DMS153 (cell line): ENCODE measurements at regions not wholly inside any gene's neighbourhood (a gene's known extent, or its start where the extent isn't known, plus 50 kb on each side); places are given as distances from the start of the nearest gene placed in this dataset.
A peak's percentile ranks its signal among the peaks of the same experiment; 100 is the strongest.

Experiments
- DNase-seq: peaks from one replicate; lab custom pipeline; 2025; lab: John Stamatoyannopoulos, UW

GRCh38 chr7:16320099-16320660 is 101.2 kb downstream of the CRPPA start:
- DNase-seq, result no peak

- DNase-seq, result no peak
Observed at GRCh38 chr7:16318989-16319915, 102.1 kb downstream of the CRPPA start.

GRCh38 chr7:16318463-16318862 is 102.9 kb downstream of the CRPPA start:
- DNase-seq, result no peak

- DNase-seq, result no peak
Observed at GRCh38 chr7:16317406-16317805, 103.9 kb downstream of the CRPPA start.

GRCh38 chr7:16315280-16315679 is 106.1 kb downstream of the CRPPA start:
- no peak for DNase-seq

GRCh38 chr7:16309129-16309528 is 112.2 kb downstream of the CRPPA start:
- no peak for DNase-seq

- DNase-seq, result no peak
Observed at GRCh38 chr7:16301291-16301690, 120.0 kb downstream of the CRPPA start.

- DNase-seq, result no peak
Observed at GRCh38 chr7:16300361-16300895, 120.9 kb downstream of the CRPPA start.

GRCh38 chr7:16299853-16300252 is 121.5 kb downstream of the CRPPA start:
- DNase-seq, result peak; percentile 23

GRCh38 chr7:16298221-16298620 is 123.1 kb downstream of the CRPPA start:
- no peak for DNase-seq

GRCh38 chr7:16295558-16295957 is 125.8 kb downstream of the CRPPA start:
- DNase-seq, result no peak

GRCh38 chr7:16293669-16294425 is 127.5 kb downstream of the CRPPA start:
- no peak for DNase-seq

- DNase-seq, result no peak
Observed at GRCh38 chr7:16284581-16284980, 136.8 kb downstream of the CRPPA start.

GRCh38 chr7:16278167-16278787 is 143.1 kb downstream of the CRPPA start:
- DNase-seq, result no peak

GRCh38 chr7:16271990-16272665 is 149.2 kb downstream of the CRPPA start:
- DNase-seq, result no peak

GRCh38 chr7:16271355-16271915 is 149.9 kb downstream of the CRPPA start:
- no peak for DNase-seq

- DNase-seq, result no peak
Observed at GRCh38 chr7:16270844-16271243, 150.5 kb downstream of the CRPPA start.

- DNase-seq, result no peak
Observed at GRCh38 chr7:16268821-16269768, 152.2 kb downstream of the CRPPA start.

- DNase-seq, result no peak
Observed at GRCh38 chr7:16267953-16268820, 153.2 kb downstream of the CRPPA start.
